Nephron progenitor cell (in vitro differentiated cells): ENCODE measurements at regions not wholly inside any gene's neighbourhood (a gene's known extent, or its start where the extent isn't known, plus 50 kb on each side); places are given as distances from the start of the nearest gene placed in this dataset.

ENCODE experiments used
- DNase-seq: peaks from one replicate; pipeline ENCODE4 v3.0.0; 2021
- H3K27ac Mint-ChIP-seq: 2 replicates; pipeline ENCODE4 v1.8.0; 2021; ENCODE audit warnings: mild to moderate bottlenecking, moderate library complexity, mixed read lengths
- H3K27me3 Mint-ChIP-seq: 2 replicates; pipeline ENCODE4 v1.8.0; 2021; ENCODE audit warnings: mild to moderate bottlenecking, low read depth, mixed read lengths; ENCODE audit not compliant: poor library complexity
- H3K36me3 Mint-ChIP-seq: 2 replicates; pipeline ENCODE4 v1.8.0; 2021; ENCODE audit warnings: low read depth, mixed read lengths
- H3K4me1 Mint-ChIP-seq: 2 replicates; pipeline ENCODE4 v1.8.0; 2021; ENCODE audit warnings: mixed read lengths
- H3K4me3 Mint-ChIP-seq: 2 replicates; pipeline ENCODE4 v1.8.0; 2021; ENCODE audit warnings: mild to moderate bottlenecking, moderate library complexity, mixed read lengths
- H3K9me3 Mint-ChIP-seq: 2 replicates; pipeline ENCODE4 v1.8.0; 2021; ENCODE audit warnings: mild to moderate bottlenecking, moderate library complexity, mixed read lengths
- TF ChIP-seq, protein P1 (sequence below): fragments of 200-600 bp; sonication (generic); IDR thresholded peaks from 2 replicates; pipeline ENCODE4 v1.5.0; 2021; ENCODE audit warnings: antibody characterized with exemption

DNA sequence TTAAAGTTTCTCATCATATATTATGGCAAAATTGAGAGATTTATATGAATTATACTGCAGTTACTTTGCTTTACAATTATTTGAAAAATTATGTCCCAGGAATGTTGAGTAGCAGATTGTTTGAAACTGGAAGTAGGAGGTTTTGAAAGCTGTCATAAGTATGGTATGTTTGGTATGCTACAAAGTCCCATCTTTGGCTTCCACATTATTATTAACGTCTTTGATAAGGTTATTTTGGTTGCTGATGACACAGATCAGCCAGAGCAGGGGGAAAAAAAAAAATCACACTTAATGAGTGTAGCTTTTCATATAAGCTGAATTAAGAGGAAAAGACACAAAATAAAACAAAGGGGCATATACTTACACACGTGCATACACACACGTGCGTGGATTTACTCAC is 130.1 kb downstream of the SLITRK1 start:
- H3K27ac Mint-ChIP-seq: no peak overlapping the region
- TF ChIP-seq, protein P1, sequence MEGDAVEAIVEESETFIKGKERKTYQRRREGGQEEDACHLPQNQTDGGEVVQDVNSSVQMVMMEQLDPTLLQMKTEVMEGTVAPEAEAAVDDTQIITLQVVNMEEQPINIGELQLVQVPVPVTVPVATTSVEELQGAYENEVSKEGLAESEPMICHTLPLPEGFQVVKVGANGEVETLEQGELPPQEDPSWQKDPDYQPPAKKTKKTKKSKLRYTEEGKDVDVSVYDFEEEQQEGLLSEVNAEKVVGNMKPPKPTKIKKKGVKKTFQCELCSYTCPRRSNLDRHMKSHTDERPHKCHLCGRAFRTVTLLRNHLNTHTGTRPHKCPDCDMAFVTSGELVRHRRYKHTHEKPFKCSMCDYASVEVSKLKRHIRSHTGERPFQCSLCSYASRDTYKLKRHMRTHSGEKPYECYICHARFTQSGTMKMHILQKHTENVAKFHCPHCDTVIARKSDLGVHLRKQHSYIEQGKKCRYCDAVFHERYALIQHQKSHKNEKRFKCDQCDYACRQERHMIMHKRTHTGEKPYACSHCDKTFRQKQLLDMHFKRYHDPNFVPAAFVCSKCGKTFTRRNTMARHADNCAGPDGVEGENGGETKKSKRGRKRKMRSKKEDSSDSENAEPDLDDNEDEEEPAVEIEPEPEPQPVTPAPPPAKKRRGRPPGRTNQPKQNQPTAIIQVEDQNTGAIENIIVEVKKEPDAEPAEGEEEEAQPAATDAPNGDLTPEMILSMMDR: no peak
- no peaks in the 10 kb centered on the region for H3K4me1 Mint-ChIP-seq
- no peak overlapping the region for H3K4me3 Mint-ChIP-seq
- peaks cover 3% of the 10 kb centered on the region for H3K27me3 Mint-ChIP-seq
- DNase-seq: no peak
- peaks cover 4% of the 10 kb centered on the region for H3K9me3 Mint-ChIP-seq
- no peaks in the 10 kb centered on the region for H3K36me3 Mint-ChIP-seq

DNA sequence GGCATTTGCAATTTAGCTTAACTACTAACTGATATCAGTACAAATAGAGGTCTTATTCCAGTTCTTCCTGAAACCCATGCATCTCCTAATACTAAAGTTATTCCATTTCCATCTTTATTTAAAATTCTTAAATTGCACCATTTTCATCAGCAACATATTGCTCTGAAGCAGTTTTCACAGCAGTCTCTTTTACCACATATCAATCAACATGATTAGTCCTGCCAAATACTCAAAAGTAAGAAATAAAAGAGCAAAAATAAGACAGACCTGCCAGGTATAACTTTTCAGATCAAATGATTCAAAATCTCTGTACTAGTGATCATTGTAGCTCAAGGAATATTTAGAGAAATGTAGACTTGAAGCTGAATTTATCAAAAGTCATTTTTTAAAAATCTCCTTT is 141.7 kb downstream of the SLITRK1 start:
- TF ChIP-seq, protein P1: no peak
- Mint-ChIP-seq H3K27ac (no peak overlapping the region), H3K9me3 (no peaks in the 10 kb centered on the region), H3K36me3 (no peaks in the 10 kb centered on the region), H3K4me1 (no peaks in the 10 kb centered on the region), H3K4me3 (no peak overlapping the region), H3K27me3 (no peaks in the 10 kb centered on the region)
- no peak for DNase-seq

DNA sequence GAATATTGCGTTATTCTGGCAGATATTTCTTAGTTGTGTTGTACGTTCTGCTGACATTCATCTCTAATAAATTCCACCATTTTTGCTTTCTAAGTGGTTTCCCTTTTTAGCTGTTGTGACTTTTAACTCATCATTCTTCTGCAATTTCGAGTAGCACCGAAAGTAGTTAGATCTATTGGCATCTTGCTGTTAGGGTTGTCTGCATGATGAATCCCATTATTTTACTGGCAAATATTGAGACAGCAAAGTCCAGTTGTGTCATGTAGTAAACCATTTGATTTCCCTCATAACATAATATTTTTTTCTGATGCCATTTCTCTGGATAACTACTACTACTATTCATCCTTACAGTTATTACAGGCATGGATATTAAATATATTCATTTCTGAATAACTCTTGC is 143.9 kb downstream of the SLITRK1 start:
- no peaks in the 10 kb centered on the region for H3K27me3 Mint-ChIP-seq
- H3K36me3 Mint-ChIP-seq: no peaks in the 10 kb centered on the region
- H3K27ac Mint-ChIP-seq: no peak overlapping the region

DNA sequence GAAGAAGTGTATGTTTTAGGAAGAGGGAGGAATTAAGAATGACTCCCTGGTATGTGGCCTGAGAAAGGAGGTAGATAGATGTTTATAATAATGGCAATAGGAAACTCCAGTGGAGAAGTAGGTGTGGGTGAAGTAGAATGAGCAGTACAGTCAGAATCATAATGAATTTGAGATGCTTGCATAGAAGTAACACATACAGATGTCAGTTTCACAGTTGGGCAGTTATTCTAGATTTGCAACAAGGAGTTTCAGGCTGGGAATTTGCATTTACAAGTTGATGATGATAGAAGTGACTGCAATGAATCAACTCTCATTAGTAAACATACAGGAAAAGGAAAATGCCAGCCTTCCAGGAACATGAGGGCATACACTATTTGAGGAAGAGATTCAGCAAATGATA is 149.0 kb downstream of the SLITRK1 start:
- Mint-ChIP-seq H3K4me1 (no peaks in the 10 kb centered on the region), H3K9me3 (no peaks in the 10 kb centered on the region), H3K36me3 (no peaks in the 10 kb centered on the region), H3K4me3 (no peak overlapping the region), H3K27ac (no peak overlapping the region), H3K27me3 (no peaks in the 10 kb centered on the region)
- DNase-seq: no peak
- TF ChIP-seq, protein P1: no peak

More for the DNA sequence above, 143.9 kb downstream of the SLITRK1 start:
- H3K4me3 Mint-ChIP-seq: no peak overlapping the region
- H3K4me1 Mint-ChIP-seq: no peaks in the 10 kb centered on the region
- TF ChIP-seq, protein P1: no peak
- no peaks in the 10 kb centered on the region for H3K9me3 Mint-ChIP-seq
- no peak for DNase-seq

DNA sequence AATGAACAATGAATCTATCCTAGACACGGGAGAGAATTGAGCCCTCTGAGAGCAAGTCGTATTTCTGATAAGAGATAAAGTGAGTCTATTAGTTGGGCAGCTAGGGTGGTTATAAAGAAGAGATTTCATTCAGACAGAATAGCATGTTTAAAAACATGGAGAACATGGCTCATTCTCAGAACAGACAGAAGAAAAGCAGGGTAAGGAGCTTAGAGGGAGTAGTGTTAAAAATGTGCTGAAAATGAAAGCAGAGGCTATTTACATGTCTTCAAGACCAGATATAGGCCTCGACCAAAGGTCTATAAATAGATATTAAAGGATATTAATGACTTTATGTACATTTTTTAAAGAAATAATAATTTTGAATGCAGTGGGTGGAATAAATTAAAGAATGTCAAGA is 149.5 kb downstream of the SLITRK1 start:
- Mint-ChIP-seq H3K27me3 (no peaks in the 10 kb centered on the region), H3K4me1 (no peaks in the 10 kb centered on the region), H3K4me3 (no peak overlapping the region), H3K9me3 (no peaks in the 10 kb centered on the region), H3K36me3 (no peaks in the 10 kb centered on the region), H3K27ac (no peak overlapping the region)
- no peak for DNase-seq
- TF ChIP-seq, protein P1: no peak

DNA sequence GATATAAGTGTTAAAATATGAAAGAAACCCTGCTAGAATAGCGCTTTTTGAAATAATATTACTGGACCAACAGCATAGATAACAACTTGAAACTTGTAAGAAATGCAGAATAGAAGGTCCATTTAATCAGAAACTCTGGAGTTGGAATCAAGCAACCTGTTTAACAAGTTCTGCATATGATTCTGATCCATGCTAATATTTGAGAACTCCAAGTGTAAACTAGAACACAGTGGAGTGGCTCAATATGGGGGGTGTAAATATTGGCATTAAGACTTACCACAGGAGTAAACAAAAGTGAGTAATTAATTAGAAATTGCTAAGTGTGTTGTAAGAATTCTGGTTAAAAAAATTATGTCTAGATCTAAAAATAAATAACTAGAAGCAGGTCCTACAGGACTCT is 151.2 kb downstream of the SLITRK1 start:
- no peak overlapping the region for H3K27ac Mint-ChIP-seq
- H3K27me3 Mint-ChIP-seq: no peaks in the 10 kb centered on the region
- no peaks in the 10 kb centered on the region for H3K9me3 Mint-ChIP-seq
- DNase-seq: no peak
- TF ChIP-seq, protein P1: no peak
- no peaks in the 10 kb centered on the region for H3K4me1 Mint-ChIP-seq
- no peaks in the 10 kb centered on the region for H3K36me3 Mint-ChIP-seq
- H3K4me3 Mint-ChIP-seq: no peak overlapping the region
